HEK293 (cell line): ENCODE measurements at regions not wholly inside any gene's neighbourhood (a gene's known extent, or its start where the extent isn't known, plus 50 kb on each side); places are given as distances from the start of the nearest gene placed in this dataset.

Experiments used
- CTCF ChIA-PET: fragments of 350-600 bp; formaldehyde crosslinking; extraction: SDS; loops from one replicate; lab custom pipeline; 2021; ENCODE audit warnings: antibody characterized with exemption; lab: Yijun Ruan, JAX
- POLR2A ChIA-PET: fragments of 300-600 bp; formaldehyde crosslinking; extraction: SDS; loops from one replicate; lab custom pipeline; 2020; ENCODE audit warnings: antibody characterized with exemption, inconsistent platforms; lab: Yijun Ruan, JAX
- H3K27ac ChIP-seq: fragments of 200-500 bp; sonication (Bioruptor generic); 2 replicates; pipeline ENCODE4 v1.5.1; 2014; ENCODE audit warnings: low read depth, low read length, control low read depth, inconsistent platforms; ENCODE audit errors: extremely low read depth
- H3K36me3 ChIP-seq, 2 experiments: fragments of 200-500 bp in 1 of 2; sonication (Bioruptor generic) in 1 of 2; 1 replicate in 1 of 2; 2 replicates in 1 of 2; pipeline ENCODE4 v1.5.1; 2014 to 2017; ENCODE audit warnings: inconsistent platforms in 2 of 2, low read length in 2 of 2; ENCODE audit not compliant: control insufficient read depth in 2 of 2, insufficient read depth in 1 of 2
- H3K4me1 ChIP-seq: fragments of 200-500 bp; sonication (Bioruptor generic); 2 replicates; pipeline ENCODE4 v1.5.1; 2014; ENCODE audit warnings: mild to moderate bottlenecking, low read length, inconsistent platforms; ENCODE audit not compliant: control insufficient read depth, insufficient read depth
- H3K4me3 ChIP-seq: 2 replicates; pipeline ENCODE4 v1.5.1; 2011; ENCODE audit warnings: low read depth, mild to moderate bottlenecking, control low read depth, low read length, moderate library complexity
- H3K9me3 ChIP-seq: fragments of 200-500 bp; sonication (Bioruptor generic); 2 replicates; pipeline ENCODE4 v1.5.1; 2014; ENCODE audit warnings: low read depth, low read length, inconsistent platforms; ENCODE audit not compliant: control insufficient read depth, insufficient read depth
- BCL11A ChIP-seq: fragments of 450-650 bp; formaldehyde crosslinking; IDR thresholded peaks from 2 replicates; pipeline ENCODE4 v1.5.1; 2016; ENCODE audit warnings: low read depth, missing biosample characterization, missing genetic modification characterization
- BCL11B ChIP-seq: fragments of 450-650 bp; formaldehyde crosslinking; IDR thresholded peaks from 2 replicates; pipeline ENCODE4 v1.5.1; 2016; ENCODE audit warnings: low read depth, missing biosample characterization, missing genetic modification characterization
- CTCF ChIP-seq: fragments of 450-650 bp; formaldehyde crosslinking; IDR thresholded peaks from 2 replicates; pipeline ENCODE4 v1.5.1; 2016; ENCODE audit warnings: missing biosample characterization, missing genetic modification characterization
- EGR2 ChIP-seq: fragments of 450-650 bp; formaldehyde crosslinking; IDR thresholded peaks from 2 replicates; pipeline ENCODE4 v1.5.1; 2016; ENCODE audit warnings: low read depth, missing biosample characterization, missing genetic modification characterization
- REST ChIP-seq: fragments of 450-650 bp; formaldehyde crosslinking; IDR thresholded peaks from 2 replicates; pipeline ENCODE4 v1.5.1; 2016; ENCODE audit warnings: missing biosample characterization, missing genetic modification characterization
- YY1 ChIP-seq: fragments of 450-650 bp; formaldehyde crosslinking; IDR thresholded peaks from 2 replicates; pipeline ENCODE4 v1.5.1; 2018; ENCODE audit warnings: missing biosample characterization, missing genetic modification characterization
- ZBTB11 ChIP-seq: fragments of 450-650 bp; formaldehyde crosslinking; conservative IDR thresholded peaks from 2 replicates; pipeline ENCODE4 v1.5.1; 2016; ENCODE audit warnings: low read depth, missing biosample characterization, missing genetic modification characterization
- ZBTB21 ChIP-seq: fragments of 450-650 bp; formaldehyde crosslinking; IDR thresholded peaks from 2 replicates; pipeline ENCODE4 v1.5.1; 2017; ENCODE audit warnings: missing biosample characterization, missing genetic modification characterization
- ZBTB49 ChIP-seq: fragments of 450-650 bp; formaldehyde crosslinking; IDR thresholded peaks from 2 replicates; pipeline ENCODE4 v1.5.1; 2016; ENCODE audit warnings: missing biosample characterization, missing genetic modification characterization, low read depth
- ZBTB8A ChIP-seq: fragments of 450-650 bp; formaldehyde crosslinking; IDR thresholded peaks from 2 replicates; pipeline ENCODE4 v1.5.1; 2016; ENCODE audit warnings: missing biosample characterization, missing genetic modification characterization
- ZNF114 ChIP-seq: fragments of 450-650 bp; formaldehyde crosslinking; IDR thresholded peaks from 2 replicates; pipeline ENCODE4 v1.5.0; 2017; ENCODE audit warnings: missing biosample characterization, missing genetic modification characterization
- ZNF121 ChIP-seq: fragments of 450-650 bp; formaldehyde crosslinking; IDR thresholded peaks from 2 replicates; pipeline ENCODE4 v1.5.1; 2016; ENCODE audit warnings: missing biosample characterization, missing genetic modification characterization
- ZNF169 ChIP-seq: fragments of 450-650 bp; formaldehyde crosslinking; IDR thresholded peaks from 2 replicates; pipeline ENCODE4 v1.5.1; 2016; ENCODE audit warnings: missing biosample characterization, missing genetic modification characterization
- ZNF221 ChIP-seq: fragments of 450-650 bp; formaldehyde crosslinking; IDR thresholded peaks from 2 replicates; pipeline ENCODE4 v1.5.1; 2017; ENCODE audit warnings: missing biosample characterization, missing genetic modification characterization, borderline replicate concordance
- ZNF223 ChIP-seq: fragments of 450-650 bp; formaldehyde crosslinking; IDR thresholded peaks from 2 replicates; pipeline ENCODE4 v1.5.1; 2016; ENCODE audit warnings: missing biosample characterization, missing genetic modification characterization
- ZNF426 ChIP-seq: fragments of 450-650 bp; formaldehyde crosslinking; IDR thresholded peaks from 2 replicates; pipeline ENCODE4 v1.5.1; 2017; ENCODE audit warnings: missing biosample characterization, missing genetic modification characterization, mild to moderate bottlenecking, inconsistent platforms, moderate library complexity
- ZNF501 ChIP-seq: fragments of 450-650 bp; formaldehyde crosslinking; IDR thresholded peaks from 2 replicates; pipeline ENCODE4 v1.5.1; 2016; ENCODE audit warnings: missing biosample characterization, missing genetic modification characterization
- ZNF514 ChIP-seq: fragments of 450-650 bp; formaldehyde crosslinking; IDR thresholded peaks from 2 replicates; pipeline ENCODE4 v1.5.1; 2016; ENCODE audit warnings: missing biosample characterization, missing genetic modification characterization
- ZNF529 ChIP-seq: fragments of 450-650 bp; formaldehyde crosslinking; IDR thresholded peaks from 2 replicates; pipeline ENCODE4 v1.5.1; 2017; ENCODE audit warnings: missing genetic modification characterization, missing biosample characterization; ENCODE audit not compliant: insufficient replicate concordance
- ZNF549 ChIP-seq: fragments of 450-650 bp; IDR thresholded peaks from 2 replicates; pipeline ENCODE4 v1.5.1; 2018; ENCODE audit warnings: missing biosample characterization, missing genetic modification characterization, mild to moderate bottlenecking, inconsistent platforms, moderate library complexity
- ZSCAN16 ChIP-seq: fragments of 450-650 bp; formaldehyde crosslinking; IDR thresholded peaks from 2 replicates; pipeline ENCODE4 v1.5.1; 2016; ENCODE audit warnings: missing biosample characterization, missing genetic modification characterization

GRCh38 chr2:64218137-64218802 is 74.0 kb upstream of the PELI1 start:
- Histone ChIP-seq H3K36me3 (no peaks in the 10 kb centered on the region), H3K9me3 (no peaks in the 10 kb centered on the region), H3K27ac (no peak overlapping the region), H3K4me1 (peaks cover 4% of the 10 kb centered on the region; the same call in 1 of the 2 replicates), H3K4me3 (no peak overlapping the region)
- no peak for TF ChIP-seq ZNF514 (tag by site-specific recombination)
- TF ChIP-seq ZNF549 (tag by site-specific recombination) = no peak
- no peak for TF ChIP-seq ZBTB21 (tag by site-specific recombination)
- no peak for TF ChIP-seq REST
- no peak for TF ChIP-seq YY1 (tag by site-specific recombination)
- no peak for TF ChIP-seq BCL11B (tag by site-specific recombination)
- TF ChIP-seq ZNF221 (tag by site-specific recombination) = no peak
- no peak for TF ChIP-seq ZBTB8A (tag by site-specific recombination)
- TF ChIP-seq ZNF169 (tag by site-specific recombination) = no peak
- no peak for TF ChIP-seq ZSCAN16 (tag by site-specific recombination)
- no peak for TF ChIP-seq EGR2 (tag by site-specific recombination)
- ChIA-PET CTCF (interaction anchor here (1.3 to 2.1 kb wide), 2 partner anchors 10 to 28 kb away, joined by 3 to 8 read pairs; no protein-coding TSS in a partner anchor), POLR2A (no interaction called here)

GRCh38 chr2:64219149-64219548 is 74.9 kb upstream of the PELI1 start:
- CTCF ChIA-PET = interaction anchor here (1.3 kb wide), 1 partner anchor 94 kb away, joined by 4 read pairs; no protein-coding TSS in a partner anchor
- H3K27ac ChIP-seq = no peak overlapping the region
- no peak overlapping the region for H3K4me3 ChIP-seq
- H3K4me1 ChIP-seq = peaks cover 4% of the 10 kb centered on the region; the same call in 1 of the 2 replicates
- no peak for TF ChIP-seq BCL11A (tag by site-specific recombination)
- no peak for TF ChIP-seq ZNF426
- TF ChIP-seq ZBTB11 = no peak
- TF ChIP-seq, all 188 proteins: peak for 0
- Histone ChIP-seq H3K9me3 (no peaks in the 10 kb centered on the region), H3K36me3 (no peaks in the 10 kb centered on the region)
- POLR2A ChIA-PET = interaction anchor here (1.2 kb wide), 1 partner anchor 9 kb away, joined by 4 read pairs; no protein-coding TSS in a partner anchor

GRCh38 chr2:64220265-64220664 is 76.0 kb upstream of the PELI1 start:
- no peak overlapping the region for H3K4me3 ChIP-seq
- no peaks in the 10 kb centered on the region for H3K36me3 ChIP-seq
- no peaks in the 10 kb centered on the region for H3K9me3 ChIP-seq
- ChIA-PET POLR2A (no interaction called here), CTCF (no interaction called here)
- no peaks in the 10 kb centered on the region for H3K4me1 ChIP-seq
- H3K27ac ChIP-seq = no peak overlapping the region
- TF ChIP-seq ZNF121 (tag by site-specific recombination) (no peak), CTCF (tag by site-specific recombination) (no peak), ZNF529 (tag by site-specific recombination) (no peak), ZNF223 (tag by site-specific recombination) (no peak), ZNF114 (tag by site-specific recombination) (no peak), ZBTB49 (tag by site-specific recombination) (no peak), ZNF501 (tag by site-specific recombination) (no peak), ZBTB21 (tag by site-specific recombination) (no peak)
